A549 (cell line): ENCODE measurements at regions not wholly inside any gene's neighbourhood (a gene's known extent, or its start where the extent isn't known, plus 50 kb on each side); places are given as distances from the start of the nearest gene placed in this dataset.

Source experiments
- ATAC-seq, 2 experiments: fragments of 200-7000 bp in 1 of 2; fragments of >200 bp in 1 of 2; cut with Nextera tagmentation in 1 of 2; cut with Tn5 transposase in 1 of 2; 3 replicates each; pipeline versions ENCODE4 v1.8.0 to v1.9.1; 2018 to 2020; ENCODE audit warnings: mild to moderate bottlenecking in 1 of 2, moderate library complexity in 1 of 2
- CTCF ChIA-PET: fragments of 300-600 bp; sonication (Branson Sonifier 250); formaldehyde crosslinking; extraction: SDS; loops from one replicate; lab custom pipeline; 2021; ENCODE audit warnings: antibody characterized with exemption, inconsistent platforms; lab: Yijun Ruan, JAX
- POLR2A ChIA-PET: fragments of 350-600 bp; formaldehyde crosslinking; extraction: SDS; loops from one replicate; lab custom pipeline; 2021; ENCODE audit warnings: antibody characterized with exemption, inconsistent platforms; lab: Yijun Ruan, JAX
- DNase-seq, 2 experiments: peaks; one replicate each; pipeline versions ENCODE4 v3.0.0 to v3.0.0-alpha.2; 2011 to 2016; ENCODE audit warnings: low read depth in 1 of 2, low spot score in 1 of 2
- FAIRE-seq: peaks from 2 replicates; lab custom pipeline; 2011; peaks lifted over from hg19 to GRCh38; lab: Jason Lieb, UNC
- H3K27ac ChIP-seq, 2 experiments: fragments of >200 bp; sonication (Bioruptor Twin); formaldehyde crosslinking; 3 replicates each; pipeline ENCODE4 v1.5.1; 2016 to 2017
- H3K4me1 ChIP-seq: fragments of >200 bp; sonication (Bioruptor Twin); formaldehyde crosslinking; 3 replicates; pipeline ENCODE4 v1.6.1; 2016
- H3K4me2 ChIP-seq: fragments of >200 bp; sonication (Bioruptor Twin); formaldehyde crosslinking; 3 replicates; pipeline ENCODE4 v1.6.1; 2016
- H3K4me3 ChIP-seq: fragments of >200 bp; sonication (Bioruptor Twin); formaldehyde crosslinking; 3 replicates; pipeline ENCODE4 v1.5.1; 2016
- H3K9me3 ChIP-seq: fragments of >200 bp; sonication (Bioruptor Twin); formaldehyde crosslinking; 3 replicates; pipeline ENCODE4 v1.6.1; 2016
- CBX2 ChIP-seq: fragments of 200-600 bp; sonication (generic); IDR thresholded peaks from 2 replicates; pipeline ENCODE4 v1.6.1; 2016; ENCODE audit warnings: low read depth, mild to moderate bottlenecking, borderline replicate concordance
- FOSL2 ChIP-seq, 2 experiments: fragments of 450-650 bp in 1 of 2; fragments of >200 bp in 1 of 2; sonication (Bioruptor Twin) in 1 of 2; formaldehyde crosslinking; IDR thresholded peaks; 2 replicates each; pipeline versions ENCODE4 v1.5.0 to v1.6.1; 2016 to 2020; ENCODE audit warnings: mild to moderate bottlenecking in 1 of 2, moderate library complexity in 1 of 2
- FOXS1 ChIP-seq: fragments of 250-450 bp; sonication (Bioruptor Pico); IDR thresholded peaks from 2 replicates; pipeline ENCODE4 v1.5.0; 2020; ENCODE audit warnings: mild to moderate bottlenecking, moderate library complexity
- GATA3 ChIP-seq: IDR thresholded peaks from 2 replicates; pipeline ENCODE4 v1.6.1; 2012; ENCODE audit warnings: borderline replicate concordance
- HEYL ChIP-seq: fragments of 250-450 bp; sonication (Bioruptor Pico); IDR thresholded peaks from 2 replicates; pipeline ENCODE4 v1.8.0; 2021; ENCODE audit warnings: mild to moderate bottlenecking, moderate library complexity
- HOXB5 ChIP-seq: fragments of 250-450 bp; sonication (Bioruptor Pico); IDR thresholded peaks from 2 replicates; pipeline ENCODE4 v1.5.0; 2020; ENCODE audit warnings: mild to moderate bottlenecking, moderate library complexity
- JUNB ChIP-seq: fragments of >200 bp; sonication (Bioruptor Twin); formaldehyde crosslinking; IDR thresholded peaks from 2 replicates; pipeline ENCODE4 v1.6.1; 2016
- NFE2L2 ChIP-seq: fragments of 150-350 bp; conservative IDR thresholded peaks from 2 replicates; pipeline ENCODE4 v1.6.1; 2014; ENCODE audit warnings: low read length
- POLR2A ChIP-seq: IDR thresholded peaks from 2 replicates; pipeline ENCODE4 v1.6.1; 2012; ENCODE audit warnings: mild to moderate bottlenecking, low read length
- POLR2AphosphoS2 ChIP-seq: conservative IDR thresholded peaks from 2 replicates; pipeline ENCODE4 v1.6.1; 2012; ENCODE audit warnings: low read length, improper control_type of control experiment, inconsistent platforms
- RARB ChIP-seq: fragments of 250-450 bp; sonication (Bioruptor Pico); IDR thresholded peaks from 2 replicates; pipeline ENCODE4 v1.8.0; 2021; ENCODE audit warnings: mild to moderate bottlenecking, moderate library complexity
- RCOR1 ChIP-seq: fragments of 150-350 bp; IDR thresholded peaks from 2 replicates; pipeline ENCODE4 v1.6.1; 2014; ENCODE audit warnings: antibody characterized with exemption, low read length, low read depth
- RFX5 ChIP-seq: fragments of 450-650 bp; IDR thresholded peaks from 2 replicates; pipeline ENCODE4 v1.7.1; 2014; ENCODE audit warnings: antibody characterized with exemption, mild to moderate bottlenecking, moderate library complexity
- RNF2 ChIP-seq: fragments of 200-600 bp; sonication (generic); IDR thresholded peaks from 2 replicates; pipeline ENCODE4 v1.6.1; 2016; ENCODE audit warnings: low read depth, mild to moderate bottlenecking, antibody characterized with exemption, moderate library complexity, borderline replicate concordance
- TFCP2L1 ChIP-seq: fragments of 250-450 bp; sonication (Bioruptor Pico); IDR thresholded peaks from 2 replicates; pipeline ENCODE4 v1.5.0; 2021; ENCODE audit warnings: mild to moderate bottlenecking
- ZNF302 ChIP-seq: fragments of 250-450 bp; sonication (Bioruptor Pico); IDR thresholded peaks from 2 replicates; pipeline ENCODE4 v1.9.0; 2021; ENCODE audit warnings: inconsistent platforms, mild to moderate bottlenecking, moderate library complexity
- ZSCAN20 ChIP-seq: fragments of 250-450 bp; sonication (Bioruptor Pico); IDR thresholded peaks from 2 replicates; pipeline ENCODE4 v1.8.0; 2022; ENCODE audit warnings: mild to moderate bottlenecking, moderate library complexity
- WGBS: methylation state at CpG from one replicate; pipeline ENCODE4 v1.1.6; 2017; ENCODE audit errors: missing lambda C conversion rate; 5-methylcytosine and 5-hydroxymethylcytosine counted together
- TF ChIP-seq, protein P1 (sequence below): IDR thresholded peaks from 2 replicates; pipeline ENCODE4 v1.6.1; 2012
- TF ChIP-seq, protein P2 (sequence below): fragments of >200 bp; sonication (Bioruptor Twin); formaldehyde crosslinking; IDR thresholded peaks from 3 replicates; pipeline ENCODE4 v1.6.1; 2016
- TF ChIP-seq, protein P3 (sequence below): fragments of 150-350 bp; IDR thresholded peaks from 2 replicates; pipeline ENCODE4 v1.6.1; 2014; ENCODE audit warnings: low read depth, mild to moderate bottlenecking, low read length
- TF ChIP-seq, protein P4 (sequence below): fragments of >200 bp; sonication (Bioruptor Twin); formaldehyde crosslinking; IDR thresholded peaks from 2 replicates; pipeline ENCODE4 v1.6.1; 2016
- TF ChIP-seq, protein P5 (sequence below): fragments of 200-600 bp; sonication (generic); IDR thresholded peaks from 2 replicates; pipeline ENCODE4 v1.6.1; 2016; ENCODE audit warnings: antibody characterized with exemption, mild to moderate bottlenecking, moderate library complexity
- TF ChIP-seq, protein P6 (sequence below): IDR thresholded peaks from 2 replicates; pipeline ENCODE4 v1.6.1; 2012

DNA sequence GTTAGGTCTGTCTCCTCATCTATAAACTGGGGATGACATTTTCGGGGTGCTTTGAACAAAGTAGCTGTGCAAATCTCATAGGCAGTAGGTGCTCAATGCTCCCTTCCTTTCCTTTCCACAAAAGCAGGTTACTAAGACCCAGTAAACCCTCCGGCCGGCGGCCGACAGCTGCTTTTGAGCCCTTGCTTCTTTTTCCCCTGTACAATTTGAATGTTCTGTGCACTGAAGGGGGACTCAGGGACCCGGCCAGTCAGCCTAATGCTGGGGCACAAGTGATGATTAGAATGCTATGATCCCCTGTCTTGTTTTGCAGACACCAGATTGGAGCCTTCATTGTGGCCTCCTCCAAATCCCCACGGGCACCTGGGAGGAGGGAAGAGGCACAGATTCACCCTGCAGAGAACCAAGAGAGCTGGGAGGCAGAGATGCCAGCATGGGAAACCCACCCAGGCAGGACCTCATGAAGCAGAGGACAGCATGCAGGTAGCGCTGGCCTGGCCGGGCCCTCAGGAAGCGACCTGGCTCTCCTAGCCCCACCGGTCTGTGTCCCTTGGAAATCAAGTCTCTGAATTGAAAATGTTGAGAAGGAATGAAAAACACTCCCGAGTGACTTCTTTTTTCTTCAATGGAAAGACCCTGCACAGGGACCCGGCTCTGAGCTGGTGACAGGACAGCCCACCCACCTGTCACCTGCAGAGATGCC is 128.6 kb upstream of the HDAC4 start:
- DNase-seq = no peak
- H3K4me2 ChIP-seq = no peak overlapping the region
- peaks cover 4% of the 10 kb centered on the region; the same call in 2 of the 3 replicates for H3K9me3 ChIP-seq
- no peak for FAIRE-seq
- H3K4me1 ChIP-seq = no peaks in the 10 kb centered on the region
- ATAC-seq = no peak
- TF ChIP-seq JUNB (no peak), ZSCAN20 (no peak), FOXS1 (CRISPR knock-in tag) (no peak), NFE2L2 (no peak), POLR2AphosphoS2 (no peak), HOXB5 (CRISPR knock-in tag) (no peak), RARB (no peak)
- TF ChIP-seq, protein P1, sequence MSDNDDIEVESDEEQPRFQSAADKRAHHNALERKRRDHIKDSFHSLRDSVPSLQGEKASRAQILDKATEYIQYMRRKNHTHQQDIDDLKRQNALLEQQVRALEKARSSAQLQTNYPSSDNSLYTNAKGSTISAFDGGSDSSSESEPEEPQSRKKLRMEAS = no peak
- TF ChIP-seq, all 56 proteins: peak for 0
- ChIA-PET POLR2A (no interaction called here), CTCF (interaction anchor here (0.5 to 0.8 kb wide), 2 partner anchors 10 to 497 kb away, joined by 3 read pairs; no protein-coding TSS in a partner anchor)
- WGBS = 32% methylated on average over 13 of the region's 13 CpGs
- Histone ChIP-seq H3K27ac (no peak overlapping the region), H3K4me3 (no peak overlapping the region)

DNA sequence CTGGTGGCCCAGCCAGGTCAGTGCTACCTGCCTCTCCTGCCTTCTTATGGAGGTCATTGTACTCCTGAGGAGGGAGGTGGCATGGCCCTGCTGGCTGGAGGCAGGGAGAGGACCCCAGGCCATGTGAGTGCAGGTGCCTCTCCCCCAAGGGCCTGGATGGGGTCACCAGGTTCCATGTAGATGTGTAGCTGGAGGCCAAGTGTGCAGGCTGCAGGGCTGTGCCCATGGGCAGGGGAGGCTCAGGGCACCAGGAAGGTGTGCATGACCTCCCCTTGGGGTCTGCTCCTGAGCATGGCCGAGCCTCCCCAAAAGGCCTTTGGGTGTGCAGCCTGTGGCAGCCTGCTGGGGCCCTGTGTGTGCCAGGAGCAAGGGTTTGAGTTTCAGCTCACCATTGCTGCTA is 128.1 kb upstream of the HDAC4 start:
- H3K27ac ChIP-seq = no peak overlapping the region
- no peak overlapping the region for H3K4me3 ChIP-seq
- no peak for ATAC-seq
- no peak for DNase-seq
- H3K4me2 ChIP-seq = no peak overlapping the region
- CTCF ChIA-PET = interaction anchor here (0.5 to 0.8 kb wide), 2 partner anchors 10 to 498 kb away, joined by 3 read pairs; no protein-coding TSS in a partner anchor
- FAIRE-seq = no peak
- POLR2A ChIA-PET = no interaction called here
- TF ChIP-seq, protein P2, sequence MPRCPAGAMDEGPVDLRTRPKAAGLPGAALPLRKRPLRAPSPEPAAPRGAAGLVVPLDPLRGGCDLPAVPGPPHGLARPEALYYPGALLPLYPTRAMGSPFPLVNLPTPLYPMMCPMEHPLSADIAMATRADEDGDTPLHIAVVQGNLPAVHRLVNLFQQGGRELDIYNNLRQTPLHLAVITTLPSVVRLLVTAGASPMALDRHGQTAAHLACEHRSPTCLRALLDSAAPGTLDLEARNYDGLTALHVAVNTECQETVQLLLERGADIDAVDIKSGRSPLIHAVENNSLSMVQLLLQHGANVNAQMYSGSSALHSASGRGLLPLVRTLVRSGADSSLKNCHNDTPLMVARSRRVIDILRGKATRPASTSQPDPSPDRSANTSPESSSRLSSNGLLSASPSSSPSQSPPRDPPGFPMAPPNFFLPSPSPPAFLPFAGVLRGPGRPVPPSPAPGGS = no peak
- TF ChIP-seq RFX5 = no peak
- no peak for TF ChIP-seq RNF2
- TF ChIP-seq, protein P3, sequence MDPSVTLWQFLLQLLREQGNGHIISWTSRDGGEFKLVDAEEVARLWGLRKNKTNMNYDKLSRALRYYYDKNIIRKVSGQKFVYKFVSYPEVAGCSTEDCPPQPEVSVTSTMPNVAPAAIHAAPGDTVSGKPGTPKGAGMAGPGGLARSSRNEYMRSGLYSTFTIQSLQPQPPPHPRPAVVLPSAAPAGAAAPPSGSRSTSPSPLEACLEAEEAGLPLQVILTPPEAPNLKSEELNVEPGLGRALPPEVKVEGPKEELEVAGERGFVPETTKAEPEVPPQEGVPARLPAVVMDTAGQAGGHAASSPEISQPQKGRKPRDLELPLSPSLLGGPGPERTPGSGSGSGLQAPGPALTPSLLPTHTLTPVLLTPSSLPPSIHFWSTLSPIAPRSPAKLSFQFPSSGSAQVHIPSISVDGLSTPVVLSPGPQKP = no peak
- no peak for TF ChIP-seq POLR2A
- no peak for TF ChIP-seq TFCP2L1
- TF ChIP-seq JUNB = no peak
- TF ChIP-seq FOSL2 (IDR thresholded peaks at IDR 0.05) = no peak
- no peak for TF ChIP-seq FOSL2 (CRISPR knock-in tag; IDR thresholded peaks at IDR 0.05)
- no peak for TF ChIP-seq POLR2AphosphoS2
- TF ChIP-seq FOXS1 (CRISPR knock-in tag) = no peak
- TF ChIP-seq, protein P4, sequence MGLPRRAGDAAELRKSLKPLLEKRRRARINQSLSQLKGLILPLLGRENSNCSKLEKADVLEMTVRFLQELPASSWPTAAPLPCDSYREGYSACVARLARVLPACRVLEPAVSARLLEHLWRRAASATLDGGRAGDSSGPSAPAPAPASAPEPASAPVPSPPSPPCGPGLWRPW = no peak
- TF ChIP-seq RCOR1 = no peak
- no peak for TF ChIP-seq NFE2L2
- WGBS = 0% methylated on average over 1 of the region's 1 CpG
- peaks cover 3% of the 10 kb centered on the region; the same call in 1 of the 3 replicates for H3K4me1 ChIP-seq
- H3K9me3 ChIP-seq = no peaks in the 10 kb centered on the region

DNA sequence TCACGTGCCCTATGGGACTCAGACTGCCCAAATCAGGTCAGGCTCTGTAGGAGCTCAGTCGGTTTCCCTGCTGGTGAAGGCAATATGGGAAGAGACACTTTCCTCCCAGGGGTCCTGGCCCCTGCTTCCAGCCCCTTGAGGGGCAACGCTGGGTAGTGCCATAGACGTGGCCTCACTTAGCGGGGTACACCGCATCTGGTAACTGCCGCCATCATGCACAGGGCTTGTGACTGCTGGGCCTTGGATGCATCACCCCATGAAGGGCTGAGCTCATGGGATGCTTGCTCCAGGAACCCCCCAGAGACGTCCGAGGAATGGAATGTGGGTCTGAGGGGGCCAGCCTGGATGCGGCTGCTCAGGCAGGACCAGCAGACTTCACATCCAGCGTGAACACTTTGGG is 127.3 kb upstream of the HDAC4 start:
- no peaks in the 10 kb centered on the region for H3K9me3 ChIP-seq
- H3K4me2 ChIP-seq = no peak overlapping the region
- ATAC-seq (no peak), DNase-seq (no peak), FAIRE-seq (no peak)
- H3K4me1 ChIP-seq = peaks cover 6% of the 10 kb centered on the region; the same call in 1 of the 3 replicates
- H3K4me3 ChIP-seq = no peak overlapping the region
- POLR2A ChIA-PET = no interaction called here
- TF ChIP-seq GATA3 = no peak
- no peak for TF ChIP-seq ZSCAN20
- TF ChIP-seq, protein P5, sequence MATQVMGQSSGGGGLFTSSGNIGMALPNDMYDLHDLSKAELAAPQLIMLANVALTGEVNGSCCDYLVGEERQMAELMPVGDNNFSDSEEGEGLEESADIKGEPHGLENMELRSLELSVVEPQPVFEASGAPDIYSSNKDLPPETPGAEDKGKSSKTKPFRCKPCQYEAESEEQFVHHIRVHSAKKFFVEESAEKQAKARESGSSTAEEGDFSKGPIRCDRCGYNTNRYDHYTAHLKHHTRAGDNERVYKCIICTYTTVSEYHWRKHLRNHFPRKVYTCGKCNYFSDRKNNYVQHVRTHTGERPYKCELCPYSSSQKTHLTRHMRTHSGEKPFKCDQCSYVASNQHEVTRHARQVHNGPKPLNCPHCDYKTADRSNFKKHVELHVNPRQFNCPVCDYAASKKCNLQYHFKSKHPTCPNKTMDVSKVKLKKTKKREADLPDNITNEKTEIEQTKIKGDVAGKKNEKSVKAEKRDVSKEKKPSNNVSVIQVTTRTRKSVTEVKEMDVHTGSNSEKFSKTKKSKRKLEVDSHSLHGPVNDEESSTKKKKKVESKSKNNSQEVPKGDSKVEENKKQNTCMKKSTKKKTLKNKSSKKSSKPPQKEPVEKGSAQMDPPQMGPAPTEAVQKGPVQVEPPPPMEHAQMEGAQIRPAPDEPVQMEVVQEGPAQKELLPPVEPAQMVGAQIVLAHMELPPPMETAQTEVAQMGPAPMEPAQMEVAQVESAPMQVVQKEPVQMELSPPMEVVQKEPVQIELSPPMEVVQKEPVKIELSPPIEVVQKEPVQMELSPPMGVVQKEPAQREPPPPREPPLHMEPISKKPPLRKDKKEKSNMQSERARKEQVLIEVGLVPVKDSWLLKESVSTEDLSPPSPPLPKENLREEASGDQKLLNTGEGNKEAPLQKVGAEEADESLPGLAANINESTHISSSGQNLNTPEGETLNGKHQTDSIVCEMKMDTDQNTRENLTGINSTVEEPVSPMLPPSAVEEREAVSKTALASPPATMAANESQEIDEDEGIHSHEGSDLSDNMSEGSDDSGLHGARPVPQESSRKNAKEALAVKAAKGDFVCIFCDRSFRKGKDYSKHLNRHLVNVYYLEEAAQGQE = no peak
- TF ChIP-seq CBX2 = no peak
- no peak for TF ChIP-seq ZNF302 (CRISPR knock-in tag)
- TF ChIP-seq, protein P6, sequence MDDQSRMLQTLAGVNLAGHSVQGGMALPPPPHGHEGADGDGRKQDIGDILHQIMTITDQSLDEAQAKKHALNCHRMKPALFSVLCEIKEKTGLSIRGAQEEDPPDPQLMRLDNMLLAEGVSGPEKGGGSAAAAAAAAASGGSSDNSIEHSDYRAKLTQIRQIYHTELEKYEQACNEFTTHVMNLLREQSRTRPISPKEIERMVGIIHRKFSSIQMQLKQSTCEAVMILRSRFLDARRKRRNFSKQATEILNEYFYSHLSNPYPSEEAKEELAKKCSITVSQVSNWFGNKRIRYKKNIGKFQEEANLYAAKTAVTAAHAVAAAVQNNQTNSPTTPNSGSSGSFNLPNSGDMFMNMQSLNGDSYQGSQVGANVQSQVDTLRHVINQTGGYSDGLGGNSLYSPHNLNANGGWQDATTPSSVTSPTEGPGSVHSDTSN = no peak
- TF ChIP-seq HOXB5 (CRISPR knock-in tag) = no peak
- no peak for TF ChIP-seq HEYL (CRISPR knock-in tag)
- no peak for TF ChIP-seq RCOR1
- CTCF ChIA-PET = no interaction called here
- no peak overlapping the region for H3K27ac ChIP-seq
- WGBS = 66% methylated on average over 4 of the region's 11 CpGs
